ENCODE measurements at regions not wholly inside any gene's neighbourhood (a gene's known extent, or its start where the extent isn't known, plus 50 kb on each side); places are given as distances from the start of the nearest gene placed in this dataset.

DNA sequence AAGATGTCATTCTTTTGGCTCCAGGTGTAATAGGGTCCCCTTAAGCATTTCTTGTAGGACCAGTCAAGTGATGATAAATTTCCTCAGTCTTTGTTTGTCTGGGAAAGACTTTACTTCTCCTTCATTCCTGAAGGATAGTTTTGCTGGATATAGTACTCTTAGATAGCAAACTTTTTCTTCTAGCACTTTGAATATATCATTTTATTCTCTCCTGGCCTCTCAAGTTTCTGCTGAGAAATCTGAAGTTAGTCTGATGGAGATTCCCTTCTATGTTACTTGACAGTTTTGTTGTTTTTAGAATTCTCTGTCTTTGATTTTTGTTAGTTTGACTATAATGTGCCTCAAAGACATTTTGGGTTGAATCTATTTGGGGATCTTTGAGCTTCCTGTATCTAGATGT lies 181.2 kb upstream of the HES1 start:
- TF ChIP-seq, protein P1, sequence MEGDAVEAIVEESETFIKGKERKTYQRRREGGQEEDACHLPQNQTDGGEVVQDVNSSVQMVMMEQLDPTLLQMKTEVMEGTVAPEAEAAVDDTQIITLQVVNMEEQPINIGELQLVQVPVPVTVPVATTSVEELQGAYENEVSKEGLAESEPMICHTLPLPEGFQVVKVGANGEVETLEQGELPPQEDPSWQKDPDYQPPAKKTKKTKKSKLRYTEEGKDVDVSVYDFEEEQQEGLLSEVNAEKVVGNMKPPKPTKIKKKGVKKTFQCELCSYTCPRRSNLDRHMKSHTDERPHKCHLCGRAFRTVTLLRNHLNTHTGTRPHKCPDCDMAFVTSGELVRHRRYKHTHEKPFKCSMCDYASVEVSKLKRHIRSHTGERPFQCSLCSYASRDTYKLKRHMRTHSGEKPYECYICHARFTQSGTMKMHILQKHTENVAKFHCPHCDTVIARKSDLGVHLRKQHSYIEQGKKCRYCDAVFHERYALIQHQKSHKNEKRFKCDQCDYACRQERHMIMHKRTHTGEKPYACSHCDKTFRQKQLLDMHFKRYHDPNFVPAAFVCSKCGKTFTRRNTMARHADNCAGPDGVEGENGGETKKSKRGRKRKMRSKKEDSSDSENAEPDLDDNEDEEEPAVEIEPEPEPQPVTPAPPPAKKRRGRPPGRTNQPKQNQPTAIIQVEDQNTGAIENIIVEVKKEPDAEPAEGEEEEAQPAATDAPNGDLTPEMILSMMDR (IDR thresholded peaks at IDR 0.05; ENCODE audit: control insufficient read depth, extremely low read depth, insufficient read depth), result no peak
- no peak overlapping the region for H3K4me3 ChIP-seq (ENCODE audit: low read depth, low read length)
- DNase-seq (ENCODE audit: low read depth), result no peak

DNA sequence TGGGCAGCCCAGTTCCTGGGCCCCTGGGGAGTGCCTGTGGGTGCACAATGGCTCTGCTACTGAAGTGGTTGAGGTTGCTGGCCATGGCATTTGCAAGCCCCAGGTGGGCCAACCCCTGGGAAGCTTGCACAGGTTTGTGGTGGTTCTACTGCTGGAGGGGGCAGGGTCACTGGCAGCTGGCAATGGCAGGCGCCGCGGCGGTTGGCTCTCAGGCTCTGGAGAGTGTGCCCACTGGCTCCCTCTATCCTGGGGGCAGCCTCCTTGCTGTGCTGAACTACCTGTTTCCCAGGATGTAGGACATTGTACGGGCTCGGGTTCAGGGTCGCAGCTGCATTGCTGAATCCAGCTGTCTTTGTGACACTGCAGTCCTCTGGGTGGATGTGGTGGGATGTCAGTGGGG lies 180.2 kb upstream of the HES1 start:
- no peak for DNase-seq (ENCODE audit: low read depth)
- H3K4me3 ChIP-seq (ENCODE audit: low read depth, low read length), result no peak overlapping the region
- TF ChIP-seq, protein P1 (IDR thresholded peaks at IDR 0.05; ENCODE audit: control insufficient read depth, extremely low read depth, insufficient read depth), result no peak

DNA sequence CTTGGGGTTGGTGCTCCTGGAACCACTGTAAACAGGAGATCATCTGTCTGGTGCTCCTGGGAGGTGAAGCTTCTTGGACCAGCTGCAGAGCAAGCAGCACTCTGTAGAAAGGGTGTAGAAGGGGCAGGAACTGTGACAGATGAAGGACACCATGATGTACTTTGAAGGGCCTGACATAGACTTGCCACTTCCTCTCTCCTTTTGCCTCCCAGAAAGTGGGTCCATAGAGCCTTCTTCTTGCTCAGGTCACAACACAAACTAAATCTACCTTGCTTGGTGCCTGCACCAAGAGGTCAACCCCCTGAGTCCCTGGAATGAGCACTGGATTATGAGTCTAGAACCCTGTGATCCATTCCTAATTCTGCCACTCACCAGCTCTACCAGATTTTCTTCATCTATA lies 176.1 kb upstream of the HES1 start:
- H3K4me3 ChIP-seq (ENCODE audit: low read depth, low read length), result no peak overlapping the region
- TF ChIP-seq, protein P1 (IDR thresholded peaks at IDR 0.05; ENCODE audit: control insufficient read depth, extremely low read depth, insufficient read depth), result no peak
- no peak for DNase-seq (ENCODE audit: low read depth)

DNA sequence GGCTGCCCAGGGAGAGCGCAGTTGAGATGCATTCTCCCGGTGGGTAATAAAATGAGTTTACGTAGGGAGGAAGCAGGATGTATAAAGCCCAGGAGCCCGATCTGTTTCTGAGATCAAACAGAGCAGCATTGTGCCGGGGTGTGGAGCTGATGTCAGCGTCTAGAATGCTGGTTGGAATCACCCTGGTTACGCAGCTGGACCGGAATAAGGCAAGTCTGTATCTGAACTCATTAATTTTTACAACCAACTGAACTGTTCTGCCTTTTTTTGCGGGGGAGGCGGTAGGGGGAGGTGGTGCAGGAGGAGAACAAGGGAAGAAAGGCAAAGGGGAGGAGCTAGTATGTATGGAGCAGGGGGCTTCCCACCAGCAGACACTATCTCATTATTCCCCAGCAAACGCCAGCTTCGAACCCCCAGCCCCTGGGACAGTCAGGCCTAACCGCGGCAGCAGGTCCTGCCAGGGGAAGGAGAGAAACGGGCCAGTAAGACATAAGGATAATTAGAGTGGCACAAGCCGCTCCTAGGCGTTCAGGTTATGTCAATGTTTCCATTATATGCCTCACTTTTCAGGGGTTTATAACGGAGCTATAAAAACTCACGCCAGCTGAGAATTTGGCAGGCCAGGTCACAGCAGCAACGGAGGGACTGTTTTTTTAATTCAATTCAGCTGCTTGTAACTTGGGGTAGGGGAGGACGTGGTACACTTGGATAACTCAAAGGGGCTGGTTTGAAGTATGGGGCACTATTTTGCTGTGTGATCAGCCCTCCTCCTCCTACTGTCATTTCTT lies 175.3 kb upstream of the HES1 start:
- no peak overlapping the region for H3K4me3 ChIP-seq (ENCODE audit: low read depth, low read length)
- DNase-seq (ENCODE audit: low read depth), result no peak
- TF ChIP-seq, protein P1 (IDR thresholded peaks at IDR 0.05; ENCODE audit: control insufficient read depth, extremely low read depth, insufficient read depth), result no peak

DNA sequence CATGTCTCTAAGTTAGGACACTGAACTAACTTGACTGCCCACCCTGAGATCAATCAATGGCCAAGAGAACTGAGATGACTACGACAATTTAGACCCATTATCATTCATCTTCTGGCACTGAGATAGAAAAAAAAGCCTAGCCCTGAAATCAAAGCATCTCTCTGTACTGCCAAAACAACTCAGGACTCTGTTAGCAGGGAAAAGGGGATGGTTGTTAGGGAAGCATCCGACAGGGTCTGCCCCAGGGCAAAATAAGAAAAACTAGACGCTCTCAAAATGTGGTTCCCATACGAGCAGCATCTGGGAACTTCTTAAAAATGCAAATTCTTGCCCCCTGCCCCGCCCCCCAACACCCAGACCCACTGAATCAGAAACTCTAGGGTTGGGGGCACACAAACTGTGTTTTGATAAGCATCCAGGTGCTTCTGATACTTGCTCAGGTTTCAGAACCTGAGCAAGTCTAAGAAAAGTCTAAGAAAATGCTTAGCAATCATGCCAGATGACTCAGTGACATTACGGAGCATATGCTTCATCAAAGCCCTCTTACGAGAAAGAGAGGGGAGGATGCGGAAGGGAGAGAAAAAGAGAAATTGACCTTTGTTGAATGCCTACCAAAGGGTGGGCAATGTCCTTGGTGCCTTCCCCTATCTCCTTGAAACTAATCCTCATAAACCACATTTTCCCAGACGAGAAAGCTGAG lies 172.8 kb upstream of the HES1 start:
- no peak for DNase-seq (ENCODE audit: low read depth)
- no peak overlapping the region for H3K4me3 ChIP-seq (ENCODE audit: low read depth, low read length)
- TF ChIP-seq, protein P1 (IDR thresholded peaks at IDR 0.05; ENCODE audit: control insufficient read depth, extremely low read depth, insufficient read depth), result no peak

DNA sequence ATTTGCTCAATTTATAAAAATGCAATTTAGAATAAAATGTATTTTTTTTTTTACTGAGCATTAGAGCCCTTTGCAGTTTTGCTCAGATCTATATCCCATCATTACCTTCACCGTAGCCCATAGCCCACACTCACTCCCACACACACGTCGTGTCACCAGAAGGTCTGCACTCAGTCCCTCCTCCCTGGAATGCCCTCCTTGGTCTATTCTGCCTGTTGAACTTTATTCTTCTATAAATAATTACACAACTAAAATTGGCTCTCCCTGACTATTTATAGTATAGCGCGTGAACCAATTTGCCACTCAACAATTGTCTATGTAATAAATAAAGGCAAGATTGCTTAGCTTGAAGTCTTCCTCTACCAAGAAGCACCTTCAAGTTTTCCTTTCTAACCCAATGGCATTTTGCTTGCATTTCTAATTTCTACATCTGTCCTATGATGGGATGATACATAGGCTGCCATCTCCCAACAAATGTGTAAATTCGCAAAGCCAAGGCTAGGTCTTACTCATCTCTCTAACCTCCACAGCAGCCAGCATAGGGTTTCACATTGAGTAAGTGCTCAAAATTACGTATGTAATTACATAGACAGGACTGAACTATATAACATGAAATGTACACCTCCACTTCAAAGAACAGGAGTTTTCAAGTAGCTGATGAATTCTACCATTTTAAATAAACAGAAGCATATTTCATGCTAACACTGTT lies 172.0 kb upstream of the HES1 start:
- TF ChIP-seq, protein P1 (IDR thresholded peaks at IDR 0.05; ENCODE audit: control insufficient read depth, extremely low read depth, insufficient read depth), result no peak
- no peak overlapping the region for H3K4me3 ChIP-seq (ENCODE audit: low read depth, low read length)

More for the DNA sequence above, 172.0 kb upstream of the HES1 start:
- no peak for DNase-seq (ENCODE audit: low read depth)

All from LNCaP clone FGC (cell line).